GM21515 (cell line): ENCODE measurements at regions not wholly inside any gene's neighbourhood (a gene's known extent, or its start where the extent isn't known, plus 50 kb on each side); places are given as distances from the start of the nearest gene placed in this dataset.
"Not testable (repeated sequence)": the region's sequence is repeated elsewhere in the genome, so short reads cannot be mapped to it uniquely, and the experiment has no call there.

Source experiments
- ATAC-seq: cut with Tn5 transposase; IDR thresholded peaks from one replicate; pipeline ENCODE4 v1.9.1; 2021; ENCODE audit not compliant: unreplicated experiment

- no peak for ATAC-seq
Measured at GRCh38 chr10:123269675-123270074, 115.5 kb downstream of the BUB3 start.

- no peak for ATAC-seq
Measured at GRCh38 chr10:123270221-123270620, 116.0 kb downstream of the BUB3 start.

- ATAC-seq = no peak
Measured at GRCh38 chr10:123270806-123271205, 116.6 kb downstream of the BUB3 start.

GRCh38 chr10:123272171-123272570 is 118.0 kb downstream of the BUB3 start:
- ATAC-seq = no peak

- no peak for ATAC-seq
Measured at GRCh38 chr10:123274306-123275135, 120.3 kb downstream of the BUB3 start.

- ATAC-seq = no peak
Measured at GRCh38 chr10:123275136-123275564, 120.9 kb downstream of the BUB3 start.

- no peak for ATAC-seq
Measured at GRCh38 chr10:123278445-123278844, 124.2 kb downstream of the BUB3 start.

- not testable (repeated sequence) for ATAC-seq
Measured at GRCh38 chr10:123283371-123283770, 129.2 kb downstream of the BUB3 start.

GRCh38 chr10:123284022-123284421 is 129.8 kb downstream of the BUB3 start:
- no peak for ATAC-seq

- no peak for ATAC-seq
Measured at GRCh38 chr10:123287594-123288247, 133.5 kb downstream of the BUB3 start.

- ATAC-seq = no peak
Measured at GRCh38 chr10:123289432-123289831, 135.2 kb downstream of the BUB3 start.

- ATAC-seq = no peak
Measured at GRCh38 chr10:123294109-123294508, 139.9 kb downstream of the BUB3 start.

GRCh38 chr10:123294886-123295285 is 140.7 kb downstream of the BUB3 start:
- no peak for ATAC-seq

- no peak for ATAC-seq
Measured at GRCh38 chr10:123295644-123296043, 141.4 kb downstream of the BUB3 start.

- ATAC-seq = no peak
Measured at GRCh38 chr10:123297175-123297574, 143.0 kb downstream of the BUB3 start.

- ATAC-seq = no peak
Measured at GRCh38 chr10:123298583-123298982, 144.4 kb downstream of the BUB3 start.

GRCh38 chr10:123299598-123299997 is 145.4 kb downstream of the BUB3 start:
- ATAC-seq = no peak

- ATAC-seq = no peak
Measured at GRCh38 chr10:123301077-123301857, 147.1 kb downstream of the BUB3 start.

GRCh38 chr10:123303581-123304337 is 149.6 kb downstream of the BUB3 start:
- no peak for ATAC-seq

GRCh38 chr10:123305671-123306070 is 151.5 kb downstream of the BUB3 start:
- ATAC-seq = no peak

- no peak for ATAC-seq
Measured at GRCh38 chr10:123306290-123306689, 152.1 kb downstream of the BUB3 start.
